Ishikawa (cell line): ENCODE measurements at regions not wholly inside any gene's neighbourhood (a gene's known extent, or its start where the extent isn't known, plus 50 kb on each side); places are given as distances from the start of the nearest gene placed in this dataset.

Experiments used
- CEBPB ChIP-seq: IDR thresholded peaks from 2 replicates; pipeline ENCODE4 v1.6.1; 2012
- CREB1 ChIP-seq: IDR thresholded peaks from 2 replicates; pipeline ENCODE4 v1.6.1; 2012; ENCODE audit warnings: low read depth
- EGR1 ChIP-seq: IDR thresholded peaks from 2 replicates; pipeline ENCODE4 v1.6.1; 2012
- EP300 ChIP-seq: IDR thresholded peaks from 2 replicates; pipeline ENCODE4 v1.6.1; 2012; ENCODE audit warnings: borderline replicate concordance
- FOXM1 ChIP-seq: IDR thresholded peaks from 2 replicates; pipeline ENCODE4 v1.6.1; 2012; ENCODE audit warnings: low read depth, borderline replicate concordance
- NFIC ChIP-seq: IDR thresholded peaks from 2 replicates; pipeline ENCODE4 v1.6.1; 2012
- RAD21 ChIP-seq: IDR thresholded peaks from 2 replicates; pipeline ENCODE4 v1.6.1; 2012; ENCODE audit warnings: low read depth
- TAF1 ChIP-seq: IDR thresholded peaks from 2 replicates; pipeline ENCODE4 v1.6.1; 2012; ENCODE audit warnings: low read depth, mild to moderate bottlenecking
- TCF12 ChIP-seq: IDR thresholded peaks from 2 replicates; pipeline ENCODE4 v1.6.1; 2012; ENCODE audit warnings: low read depth
- TEAD4 ChIP-seq: IDR thresholded peaks from 2 replicates; pipeline ENCODE4 v1.6.1; 2012
- YY1 ChIP-seq: IDR thresholded peaks from 2 replicates; pipeline ENCODE4 v1.6.1; 2012; ENCODE audit warnings: low read depth
- ZBTB7A ChIP-seq: IDR thresholded peaks from 2 replicates; pipeline ENCODE4 v1.6.1; 2012; ENCODE audit warnings: low read depth
- TF ChIP-seq, protein P1 (sequence below): IDR thresholded peaks from 2 replicates; pipeline ENCODE4 v1.6.1; 2012
- TF ChIP-seq, protein P2 (sequence below): IDR thresholded peaks from 2 replicates; pipeline ENCODE4 v1.6.1; 2012; ENCODE audit warnings: low read depth, mild to moderate bottlenecking
- TF ChIP-seq, protein P3 (sequence below): IDR thresholded peaks from 2 replicates; pipeline ENCODE4 v1.6.1; 2012

DNA sequence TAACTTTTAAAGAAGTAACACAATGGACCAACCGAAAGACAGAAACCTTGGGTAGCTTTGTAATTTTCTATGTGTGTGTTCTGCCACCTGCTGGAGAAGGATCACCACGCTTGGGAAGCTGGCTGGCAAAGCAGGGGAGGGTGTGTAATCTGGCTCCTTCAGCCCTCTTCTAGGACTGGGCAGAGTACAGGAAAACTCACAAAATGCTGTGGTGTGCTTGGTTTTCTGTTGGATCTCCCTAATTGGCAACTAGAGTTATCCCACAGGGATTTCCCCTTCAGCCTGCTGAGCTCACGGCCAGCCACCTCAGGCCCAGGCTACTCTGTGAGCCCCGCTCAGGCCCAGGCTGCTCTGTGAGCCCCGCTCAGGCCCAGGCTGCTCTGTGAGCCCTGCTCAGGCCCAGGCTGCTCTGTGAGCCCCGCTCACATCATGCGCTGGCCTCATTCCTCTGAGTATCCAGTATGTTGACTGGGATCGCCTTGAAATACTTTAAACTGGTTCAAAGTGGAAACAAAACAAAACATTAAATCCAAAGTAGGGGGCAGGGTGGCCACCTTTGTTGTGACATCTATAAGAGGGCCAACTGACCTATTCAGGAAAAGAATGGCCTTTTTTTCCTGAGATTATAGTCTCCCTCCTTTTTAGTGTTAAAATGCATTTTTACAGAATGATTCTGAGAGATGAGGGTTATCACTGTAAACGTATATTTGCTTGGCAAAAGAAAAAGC is 52.0 kb upstream of the RNU6-8 start:
- TF ChIP-seq TEAD4 (no peak), TCF12 (no peak), RAD21 (peak; percentile 82)

DNA sequence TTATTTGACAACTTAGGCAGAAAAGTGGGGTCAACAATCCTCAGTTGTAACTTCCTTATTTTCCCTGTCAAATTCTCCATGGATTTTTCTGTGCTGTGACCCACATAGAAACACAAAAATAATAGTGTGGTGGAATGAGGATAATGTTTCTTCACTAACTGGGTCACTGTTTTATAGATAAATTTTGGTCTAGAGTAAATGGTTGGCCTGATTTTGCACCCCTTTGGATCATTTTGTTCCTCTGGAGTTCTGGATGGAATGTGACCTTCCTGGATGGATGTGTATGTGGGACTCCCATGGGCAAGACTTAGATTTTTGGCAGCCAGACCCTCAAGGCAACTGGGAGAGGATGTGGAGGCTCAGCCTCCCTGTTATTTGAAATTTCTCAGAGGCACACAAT is 52.7 kb upstream of the RNU6-8 start:
- TF ChIP-seq TAF1 (no peak), ZBTB7A (no peak), RAD21 (no peak), EGR1 (no peak), TCF12 (no peak), CEBPB (no peak), FOXM1 (no peak), TEAD4 (no peak), CREB1 (no peak), YY1 (no peak)
- TF ChIP-seq, protein P1, sequence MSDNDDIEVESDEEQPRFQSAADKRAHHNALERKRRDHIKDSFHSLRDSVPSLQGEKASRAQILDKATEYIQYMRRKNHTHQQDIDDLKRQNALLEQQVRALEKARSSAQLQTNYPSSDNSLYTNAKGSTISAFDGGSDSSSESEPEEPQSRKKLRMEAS: no peak
- TF ChIP-seq, protein P2, sequence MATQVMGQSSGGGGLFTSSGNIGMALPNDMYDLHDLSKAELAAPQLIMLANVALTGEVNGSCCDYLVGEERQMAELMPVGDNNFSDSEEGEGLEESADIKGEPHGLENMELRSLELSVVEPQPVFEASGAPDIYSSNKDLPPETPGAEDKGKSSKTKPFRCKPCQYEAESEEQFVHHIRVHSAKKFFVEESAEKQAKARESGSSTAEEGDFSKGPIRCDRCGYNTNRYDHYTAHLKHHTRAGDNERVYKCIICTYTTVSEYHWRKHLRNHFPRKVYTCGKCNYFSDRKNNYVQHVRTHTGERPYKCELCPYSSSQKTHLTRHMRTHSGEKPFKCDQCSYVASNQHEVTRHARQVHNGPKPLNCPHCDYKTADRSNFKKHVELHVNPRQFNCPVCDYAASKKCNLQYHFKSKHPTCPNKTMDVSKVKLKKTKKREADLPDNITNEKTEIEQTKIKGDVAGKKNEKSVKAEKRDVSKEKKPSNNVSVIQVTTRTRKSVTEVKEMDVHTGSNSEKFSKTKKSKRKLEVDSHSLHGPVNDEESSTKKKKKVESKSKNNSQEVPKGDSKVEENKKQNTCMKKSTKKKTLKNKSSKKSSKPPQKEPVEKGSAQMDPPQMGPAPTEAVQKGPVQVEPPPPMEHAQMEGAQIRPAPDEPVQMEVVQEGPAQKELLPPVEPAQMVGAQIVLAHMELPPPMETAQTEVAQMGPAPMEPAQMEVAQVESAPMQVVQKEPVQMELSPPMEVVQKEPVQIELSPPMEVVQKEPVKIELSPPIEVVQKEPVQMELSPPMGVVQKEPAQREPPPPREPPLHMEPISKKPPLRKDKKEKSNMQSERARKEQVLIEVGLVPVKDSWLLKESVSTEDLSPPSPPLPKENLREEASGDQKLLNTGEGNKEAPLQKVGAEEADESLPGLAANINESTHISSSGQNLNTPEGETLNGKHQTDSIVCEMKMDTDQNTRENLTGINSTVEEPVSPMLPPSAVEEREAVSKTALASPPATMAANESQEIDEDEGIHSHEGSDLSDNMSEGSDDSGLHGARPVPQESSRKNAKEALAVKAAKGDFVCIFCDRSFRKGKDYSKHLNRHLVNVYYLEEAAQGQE: no peak

DNA sequence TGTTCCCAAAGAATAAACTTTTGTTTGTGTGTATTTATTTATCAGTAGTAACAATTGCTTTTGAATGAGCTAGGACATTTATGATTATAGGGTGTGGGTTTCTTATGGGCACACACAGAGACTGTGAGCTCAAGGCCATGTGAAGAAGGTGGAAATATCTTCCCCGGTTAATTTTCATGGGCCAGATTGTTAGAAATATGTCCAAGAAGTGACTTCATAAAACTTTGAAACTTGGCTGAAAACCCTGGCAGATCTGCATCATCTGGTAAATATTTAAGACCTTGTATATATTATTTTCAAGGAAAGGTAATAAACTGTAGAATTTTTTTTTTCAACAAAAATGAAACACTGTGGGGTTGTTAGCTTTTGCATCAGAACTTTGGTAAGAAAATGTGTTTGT is 53.5 kb upstream of the RNU6-8 start:
- TF ChIP-seq RAD21 (no peak), NFIC (no peak), TCF12 (no peak), TEAD4 (no peak), YY1 (no peak), TAF1 (no peak), EGR1 (no peak)
- TF ChIP-seq, protein P1: no peak

DNA sequence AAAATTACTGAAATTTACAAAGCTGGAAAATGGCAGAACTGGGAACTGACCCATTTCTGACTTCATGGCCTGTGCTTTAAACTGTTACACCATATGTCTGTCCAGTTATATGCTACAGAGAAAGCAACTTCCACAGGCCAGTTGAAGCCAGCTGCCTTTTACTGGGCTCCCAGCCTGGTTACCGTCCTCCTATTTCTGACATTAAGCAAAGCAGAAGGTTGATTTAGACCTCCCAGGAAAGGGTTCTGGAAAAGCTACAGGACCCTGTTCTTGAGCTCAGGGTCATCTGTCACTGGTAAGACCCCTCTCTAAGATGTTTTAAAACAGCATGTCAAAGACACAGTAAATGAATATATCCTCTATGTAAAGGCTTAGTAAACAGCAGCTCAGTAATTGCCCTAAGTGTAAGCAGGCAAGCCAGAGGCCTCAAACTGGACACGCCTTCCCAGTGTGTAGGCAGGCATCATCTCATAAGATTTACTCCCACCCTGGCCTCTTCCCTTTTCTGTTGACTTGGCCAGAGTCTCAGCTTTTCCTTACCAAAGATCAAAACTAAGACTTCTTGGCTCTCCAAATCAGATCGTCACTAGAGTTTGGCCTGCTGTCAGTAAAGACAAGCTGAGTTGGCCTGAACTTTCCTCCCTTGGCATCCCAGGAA is 55.4 kb upstream of the RNU6-8 start:
- no peak for TF ChIP-seq TAF1
- TF ChIP-seq EP300: no peak
- no peak for TF ChIP-seq ZBTB7A
- no peak for TF ChIP-seq CEBPB

DNA sequence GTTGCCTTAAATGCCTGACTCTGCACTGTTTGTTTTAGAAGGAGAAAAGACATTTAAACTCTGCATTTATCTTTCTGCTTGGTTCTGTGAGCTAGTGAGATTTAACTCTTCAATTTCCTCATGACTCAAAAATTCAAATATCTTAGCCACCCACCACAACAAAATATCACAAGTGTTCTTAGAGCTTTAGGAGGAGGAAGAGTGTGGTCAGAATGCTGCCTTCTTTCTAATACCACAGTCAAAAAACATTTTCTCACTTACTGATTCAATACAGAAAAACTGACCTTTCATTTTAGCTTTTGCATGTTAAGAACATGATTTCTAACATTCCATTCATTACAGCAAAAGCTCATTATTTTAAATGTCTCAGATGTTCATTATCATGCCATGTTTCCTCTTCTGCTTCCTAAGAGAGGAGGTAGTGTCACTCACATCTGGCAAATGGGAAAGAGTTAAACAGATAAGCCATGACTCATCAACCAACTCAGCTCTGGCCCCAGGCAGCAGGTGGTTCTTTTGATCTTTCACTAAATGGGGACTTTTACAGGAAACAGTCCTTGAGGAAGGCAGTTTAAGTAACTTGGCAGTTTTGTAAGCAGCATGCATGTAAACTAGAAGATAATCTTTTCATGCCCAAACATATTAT is 56.4 kb upstream of the RNU6-8 start:
- TF ChIP-seq TEAD4: no peak
- TF ChIP-seq, protein P2: no peak
- no peak for TF ChIP-seq YY1
- TF ChIP-seq NFIC: no peak
- TF ChIP-seq, protein P3, sequence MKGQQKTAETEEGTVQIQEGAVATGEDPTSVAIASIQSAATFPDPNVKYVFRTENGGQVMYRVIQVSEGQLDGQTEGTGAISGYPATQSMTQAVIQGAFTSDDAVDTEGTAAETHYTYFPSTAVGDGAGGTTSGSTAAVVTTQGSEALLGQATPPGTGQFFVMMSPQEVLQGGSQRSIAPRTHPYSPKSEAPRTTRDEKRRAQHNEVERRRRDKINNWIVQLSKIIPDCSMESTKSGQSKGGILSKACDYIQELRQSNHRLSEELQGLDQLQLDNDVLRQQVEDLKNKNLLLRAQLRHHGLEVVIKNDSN: no peak
- TF ChIP-seq CEBPB: no peak
- TF ChIP-seq RAD21: no peak
- TF ChIP-seq EP300: no peak
- no peak for TF ChIP-seq ZBTB7A
- no peak for TF ChIP-seq TAF1
- no peak for TF ChIP-seq CREB1
- TF ChIP-seq TCF12: no peak
- TF ChIP-seq FOXM1: no peak
- TF ChIP-seq, protein P1: no peak
- no peak for TF ChIP-seq EGR1
